Dendritic cell treated with granulocyte-macrophage colony-stimulating factor and Interleukin-4, amounts not matched to agents 40 ng/mL and 50 ng/mL, for 4 days (primary cell): ENCODE measurements at regions not wholly inside any gene's neighbourhood (a gene's known extent, or its start where the extent isn't known, plus 50 kb on each side); places are given as distances from the start of the nearest gene placed in this dataset.
A peak's percentile ranks its signal among the peaks of the same experiment; 100 is the strongest.

Experiments
- H3K27ac Mint-ChIP-seq: one replicate; pipeline ENCODE4 v1.8.0; 2022; ENCODE audit warnings: mild to moderate bottlenecking, mixed read lengths
- H3K27me3 Mint-ChIP-seq: one replicate; pipeline ENCODE4 v1.8.0; 2022; ENCODE audit warnings: mild to moderate bottlenecking, mixed read lengths
- H3K36me3 Mint-ChIP-seq: one replicate; pipeline ENCODE4 v1.8.0; 2022; ENCODE audit warnings: low read depth, mixed read lengths
- H3K4me1 Mint-ChIP-seq: one replicate; pipeline ENCODE4 v1.8.0; 2022; ENCODE audit warnings: low read depth, mixed read lengths
- H3K4me3 Mint-ChIP-seq: one replicate; pipeline ENCODE4 v1.8.0; 2022; ENCODE audit warnings: mild to moderate bottlenecking, moderate library complexity, mixed read lengths
- H3K9me3 Mint-ChIP-seq: one replicate; pipeline ENCODE4 v1.8.0; 2022; ENCODE audit warnings: mixed read lengths
- intact Hi-C: fragments of 100-400 bp; cut with micrococcal nuclease; formaldehyde crosslinking; loops from one replicate; pipeline ENCODE4 v1.15.0; 2022

GRCh38 chr17:77825621-77826020, 132.9 kb upstream of the TNRC6C start:
- Mint-ChIP-seq H3K4me1 (peaks cover 18% of the 10 kb centered on the region), H3K27ac (no peak overlapping the region), H3K27me3 (peaks cover 87% of the 10 kb centered on the region), H3K4me3 (no peak overlapping the region), H3K9me3 (no peaks in the 10 kb centered on the region), H3K36me3 (no peaks in the 10 kb centered on the region)
- intact Hi-C loops = no loop called here

DNA sequence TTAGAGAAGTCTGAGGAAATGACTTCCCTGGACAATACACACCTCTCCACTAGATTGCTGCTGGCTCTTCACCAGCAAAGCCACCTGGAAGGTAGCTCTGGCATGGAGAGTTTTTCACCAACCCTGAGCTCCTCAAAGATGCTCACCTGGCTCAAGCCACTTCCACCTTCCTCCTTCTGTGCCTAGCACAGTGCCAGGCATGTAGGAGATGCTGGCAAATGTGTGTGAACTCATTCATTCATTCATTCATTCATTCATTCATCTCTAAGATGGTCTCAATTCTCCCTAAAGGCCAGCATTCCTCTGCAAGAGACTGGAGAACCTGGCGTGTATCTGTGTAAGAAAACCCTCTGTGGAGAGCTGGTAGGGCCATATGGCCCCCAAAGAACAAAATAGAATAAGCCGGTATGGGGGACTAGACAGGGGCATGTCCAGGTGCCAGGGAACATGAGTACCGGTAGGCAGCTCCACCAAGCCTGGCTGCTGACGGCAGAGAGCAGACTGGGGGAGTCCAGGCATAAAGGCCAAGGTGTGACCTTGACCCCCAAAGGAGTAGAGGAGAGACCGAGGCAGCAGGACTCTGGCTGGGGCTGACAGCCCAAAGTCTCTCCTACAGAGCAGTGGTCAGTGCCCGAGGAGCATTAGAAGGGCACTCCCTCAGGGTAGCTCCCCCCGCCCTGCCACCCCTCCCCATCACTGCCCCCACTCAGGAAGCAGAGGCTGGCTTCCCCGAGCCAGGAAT, 132.2 kb upstream of the TNRC6C start:
- Mint-ChIP-seq H3K27ac (no peak overlapping the region), H3K27me3 (peaks cover 89% of the 10 kb centered on the region), H3K36me3 (no peaks in the 10 kb centered on the region), H3K4me1 (peaks cover 25% of the 10 kb centered on the region), H3K4me3 (no peak overlapping the region), H3K9me3 (no peaks in the 10 kb centered on the region)
- intact Hi-C loops = no loop called here

- H3K4me3 Mint-ChIP-seq = no peak overlapping the region
- peaks cover 89% of the 10 kb centered on the region for H3K27me3 Mint-ChIP-seq
- H3K27ac Mint-ChIP-seq = no peak overlapping the region
- H3K36me3 Mint-ChIP-seq = no peaks in the 10 kb centered on the region
- intact Hi-C loops = no loop called here
- no peaks in the 10 kb centered on the region for H3K9me3 Mint-ChIP-seq
- H3K4me1 Mint-ChIP-seq = peaks cover 27% of the 10 kb centered on the region
These were observed 131.5 kb upstream of the TNRC6C start for GRCh38 chr17:77827039-77827438.

- Mint-ChIP-seq H3K9me3 (no peaks in the 10 kb centered on the region), H3K4me3 (no peak overlapping the region), H3K27me3 (peaks cover 89% of the 10 kb centered on the region), H3K36me3 (no peaks in the 10 kb centered on the region), H3K27ac (no peak overlapping the region), H3K4me1 (peaks cover 24% of the 10 kb centered on the region)
- intact Hi-C loops = no loop called here
These were observed 131.0 kb upstream of the TNRC6C start for GRCh38 chr17:77827511-77827910.

GRCh38 chr17:77828749-77829539, 129.6 kb upstream of the TNRC6C start:
- Mint-ChIP-seq H3K9me3 (no peaks in the 10 kb centered on the region), H3K4me1 (peaks cover 26% of the 10 kb centered on the region), H3K27ac (no peak overlapping the region), H3K4me3 (no peak overlapping the region), H3K27me3 (peaks cover 90% of the 10 kb centered on the region), H3K36me3 (no peaks in the 10 kb centered on the region)
- intact Hi-C loops = no loop called here

- no peaks in the 10 kb centered on the region for H3K36me3 Mint-ChIP-seq
- H3K27me3 Mint-ChIP-seq = peaks cover 90% of the 10 kb centered on the region
- H3K9me3 Mint-ChIP-seq = no peaks in the 10 kb centered on the region
- no peak overlapping the region for H3K27ac Mint-ChIP-seq
- intact Hi-C loops = no loop called here
- H3K4me3 Mint-ChIP-seq = peak overlapping the region; percentile 1
- H3K4me1 Mint-ChIP-seq = peaks cover 38% of the 10 kb centered on the region
These were observed 128.4 kb upstream of the TNRC6C start for GRCh38 chr17:77829843-77830799.

GRCh38 chr17:77830816-77831473, 127.6 kb upstream of the TNRC6C start:
- Mint-ChIP-seq H3K4me1 (peaks cover 39% of the 10 kb centered on the region), H3K27me3 (peaks cover 84% of the 10 kb centered on the region), H3K36me3 (no peaks in the 10 kb centered on the region), H3K27ac (no peak overlapping the region), H3K9me3 (no peaks in the 10 kb centered on the region), H3K4me3 (no peak overlapping the region)
- intact Hi-C loops = no loop called here

- intact Hi-C loops = no loop called here
These were observed 126.9 kb upstream of the TNRC6C start for GRCh38 chr17:77831474-77832179.

GRCh38 chr17:77832180-77832560, 126.3 kb upstream of the TNRC6C start:
- no peaks in the 10 kb centered on the region for H3K9me3 Mint-ChIP-seq
- H3K4me1 Mint-ChIP-seq = peaks cover 39% of the 10 kb centered on the region
- no peak overlapping the region for H3K4me3 Mint-ChIP-seq
- no peak overlapping the region for H3K27ac Mint-ChIP-seq
- no peaks in the 10 kb centered on the region for H3K36me3 Mint-ChIP-seq
- peaks cover 81% of the 10 kb centered on the region for H3K27me3 Mint-ChIP-seq
- intact Hi-C loops = no loop called here

More at GRCh38 chr17:77831474-77832179, 126.9 kb upstream of the TNRC6C start:
- Mint-ChIP-seq H3K4me1 (peaks cover 39% of the 10 kb centered on the region), H3K27me3 (peaks cover 81% of the 10 kb centered on the region), H3K4me3 (no peak overlapping the region), H3K9me3 (no peaks in the 10 kb centered on the region), H3K27ac (no peak overlapping the region), H3K36me3 (no peaks in the 10 kb centered on the region)

GRCh38 chr17:77833769-77834168, 124.7 kb upstream of the TNRC6C start:
- Mint-ChIP-seq H3K27me3 (peaks cover 83% of the 10 kb centered on the region), H3K4me1 (peaks cover 49% of the 10 kb centered on the region), H3K9me3 (no peaks in the 10 kb centered on the region), H3K36me3 (no peaks in the 10 kb centered on the region), H3K4me3 (no peak overlapping the region), H3K27ac (no peak overlapping the region)
- intact Hi-C loops = no loop called here

- H3K27ac Mint-ChIP-seq = no peak overlapping the region
- H3K36me3 Mint-ChIP-seq = no peaks in the 10 kb centered on the region
- no peaks in the 10 kb centered on the region for H3K9me3 Mint-ChIP-seq
- H3K27me3 Mint-ChIP-seq = peaks cover 88% of the 10 kb centered on the region
- H3K4me3 Mint-ChIP-seq = no peak overlapping the region
- intact Hi-C loops = no loop called here
- H3K4me1 Mint-ChIP-seq = peaks cover 56% of the 10 kb centered on the region
These were observed 124.1 kb upstream of the TNRC6C start for GRCh38 chr17:77834170-77835115.

GRCh38 chr17:77836557-77837041, 121.9 kb upstream of the TNRC6C start:
- no peak overlapping the region for H3K27ac Mint-ChIP-seq
- no peaks in the 10 kb centered on the region for H3K9me3 Mint-ChIP-seq
- no peak overlapping the region for H3K4me3 Mint-ChIP-seq
- no peaks in the 10 kb centered on the region for H3K36me3 Mint-ChIP-seq
- H3K27me3 Mint-ChIP-seq = peaks cover 89% of the 10 kb centered on the region
- intact Hi-C loops = no loop called here
- H3K4me1 Mint-ChIP-seq = peaks cover 45% of the 10 kb centered on the region
